ENCODE measurements at regions not wholly inside any gene's neighbourhood (a gene's known extent, or its start where the extent isn't known, plus 50 kb on each side); places are given as distances from the start of the nearest gene placed in this dataset.

- TF ChIP-seq REST (IDR thresholded peaks at IDR 0.05) (no peak), EGR1 (IDR thresholded peaks at IDR 0.05; ENCODE audit: low read depth in 2 of 2) (no peak), RAD21 (IDR thresholded peaks at IDR 0.05) (no peak), FOXA1 (IDR thresholded peaks at IDR 0.05) (no peak), HNF4G (IDR thresholded peaks at IDR 0.05) (no peak), JUND (IDR thresholded peaks at IDR 0.05) (no peak)
- TF ChIP-seq, protein P1, sequence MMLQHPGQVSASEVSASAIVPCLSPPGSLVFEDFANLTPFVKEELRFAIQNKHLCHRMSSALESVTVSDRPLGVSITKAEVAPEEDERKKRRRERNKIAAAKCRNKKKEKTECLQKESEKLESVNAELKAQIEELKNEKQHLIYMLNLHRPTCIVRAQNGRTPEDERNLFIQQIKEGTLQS (IDR thresholded peaks at IDR 0.05), result no peak
These were observed 195.9 kb upstream of the NCAM1 start (continued) for GRCh38 chr11:112765337-112765736.

DNA sequence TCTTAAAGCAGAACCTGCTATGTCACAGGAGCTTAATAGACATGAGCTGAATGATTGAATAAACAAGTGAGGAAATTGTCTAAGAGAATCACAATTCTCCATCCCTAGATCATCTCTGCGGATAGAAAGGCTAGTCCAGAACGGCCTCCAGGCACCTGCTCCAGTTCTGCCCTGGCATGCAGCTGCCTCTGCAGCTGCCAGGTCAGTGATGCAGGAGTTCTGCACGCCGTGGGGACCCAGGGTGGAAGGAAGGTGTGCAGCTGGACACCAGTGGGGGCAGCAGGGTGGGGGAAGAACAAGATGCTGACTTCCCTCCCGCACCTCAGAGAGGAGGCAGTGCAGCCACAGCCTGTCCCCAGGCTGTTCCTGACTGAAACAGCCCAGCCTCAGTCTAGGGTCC, 192.1 kb upstream of the NCAM1 start:
- Histone ChIP-seq H3K36me3 (ENCODE audit: control insufficient read depth in 4 of 4, insufficient read depth in 3 of 4, low read depth in 1 of 4, low read length in 3 of 4) (no peaks in the 10 kb centered on the region), H3K27me3 (ENCODE audit: control insufficient read depth in 4 of 4, insufficient read depth in 4 of 4, low read length in 3 of 4) (peaks cover 0 to 3% (median 0%) of the 10 kb centered on the region in 4 donors), H3K27ac (ENCODE audit: low read depth in 1 of 2, low read length in 2 of 2) (no peak overlapping the region), H3K9ac (ENCODE audit: low read depth in 1 of 2, low read length in 2 of 2) (no peak overlapping the region), H3K9me3 (ENCODE audit: control insufficient read depth in 4 of 4, low read length in 3 of 4) (no peaks in the 10 kb centered on the region), H3K4me1 (ENCODE audit: control insufficient read depth in 4 of 4, insufficient read depth in 4 of 4, low read length in 3 of 4) (no peaks in the 10 kb centered on the region), H3K4me3 (ENCODE audit: low read depth in 1 of 3, low read length in 3 of 3) (no peak overlapping the region)
- TF ChIP-seq JUND (IDR thresholded peaks at IDR 0.05) (no peak), NR2F2 (IDR thresholded peaks at IDR 0.05) (no peak), FOXA2 (IDR thresholded peaks at IDR 0.05) (no peak)
- WGBS, result 78% methylated on average over 5 of the region's 5 CpGs
- DNase-seq (ENCODE audit: low spot score), result no peak

DNA sequence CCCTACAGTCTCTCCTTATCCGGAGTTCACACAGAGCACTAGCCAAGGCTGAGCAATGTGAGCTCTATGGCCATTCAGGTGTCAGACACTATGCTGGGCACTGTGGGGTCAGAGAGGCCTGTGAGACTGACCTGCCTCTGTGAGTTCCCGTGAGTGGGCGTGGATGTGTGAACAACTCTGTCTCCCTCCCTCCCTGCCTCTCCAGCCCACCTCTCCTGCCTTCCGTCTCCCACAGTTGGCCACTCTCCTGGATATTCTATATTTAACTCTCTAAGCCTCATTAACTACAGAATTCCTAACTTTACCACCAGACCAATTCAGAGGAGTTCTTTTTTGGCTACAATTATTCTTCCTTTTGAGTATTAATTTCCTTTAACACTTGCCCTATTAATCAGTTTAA, 191.6 kb upstream of the NCAM1 start:
- WGBS, result 74% methylated on average over 4 of the region's 4 CpGs
- no peak for DNase-seq (ENCODE audit: low spot score)

More for the DNA sequence above, 191.6 kb upstream of the NCAM1 start:
- Histone ChIP-seq H3K9me3 (ENCODE audit: control insufficient read depth in 4 of 4, low read length in 3 of 4) (no peaks in the 10 kb centered on the region), H3K27me3 (ENCODE audit: control insufficient read depth in 4 of 4, insufficient read depth in 4 of 4, low read length in 3 of 4) (peaks cover 0 to 4% (median 0%) of the 10 kb centered on the region in 4 donors), H3K36me3 (ENCODE audit: control insufficient read depth in 4 of 4, insufficient read depth in 3 of 4, low read depth in 1 of 4, low read length in 3 of 4) (no peaks in the 10 kb centered on the region), H3K9ac (ENCODE audit: low read depth in 1 of 2, low read length in 2 of 2) (no peak overlapping the region), H3K27ac (ENCODE audit: low read depth in 1 of 2, low read length in 2 of 2) (no peak overlapping the region), H3K4me3 (ENCODE audit: low read depth in 1 of 3, low read length in 3 of 3) (no peak overlapping the region), H3K4me1 (ENCODE audit: control insufficient read depth in 4 of 4, insufficient read depth in 4 of 4, low read length in 3 of 4) (no peaks in the 10 kb centered on the region)
- TF ChIP-seq RAD21 (IDR thresholded peaks at IDR 0.05) (no peak), ZBTB33 (IDR thresholded peaks at IDR 0.05) (no peak), RXRA (IDR thresholded peaks at IDR 0.05) (no peak), REST (IDR thresholded peaks at IDR 0.05) (no peak), SP1 (IDR thresholded peaks at IDR 0.05) (no peak), GABPA (IDR thresholded peaks at IDR 0.05 in 1 of 2, conservative IDR thresholded peaks at IDR 0.05 in 1 of 2) (no peak), HNF4A (conservative IDR thresholded peaks at IDR 0.05) (no peak), YY1 (IDR thresholded peaks at IDR 0.05) (no peak), FOXA1 (IDR thresholded peaks at IDR 0.05) (no peak), HNF4G (IDR thresholded peaks at IDR 0.05) (no peak), JUND (IDR thresholded peaks at IDR 0.05) (no peak), NR2F2 (IDR thresholded peaks at IDR 0.05) (no peak), EGR1 (IDR thresholded peaks at IDR 0.05; ENCODE audit: low read depth in 2 of 2) (no peak), TAF1 (conservative IDR thresholded peaks at IDR 0.05) (no peak), FOXA2 (IDR thresholded peaks at IDR 0.05) (no peak)
- TF ChIP-seq, protein P2, sequence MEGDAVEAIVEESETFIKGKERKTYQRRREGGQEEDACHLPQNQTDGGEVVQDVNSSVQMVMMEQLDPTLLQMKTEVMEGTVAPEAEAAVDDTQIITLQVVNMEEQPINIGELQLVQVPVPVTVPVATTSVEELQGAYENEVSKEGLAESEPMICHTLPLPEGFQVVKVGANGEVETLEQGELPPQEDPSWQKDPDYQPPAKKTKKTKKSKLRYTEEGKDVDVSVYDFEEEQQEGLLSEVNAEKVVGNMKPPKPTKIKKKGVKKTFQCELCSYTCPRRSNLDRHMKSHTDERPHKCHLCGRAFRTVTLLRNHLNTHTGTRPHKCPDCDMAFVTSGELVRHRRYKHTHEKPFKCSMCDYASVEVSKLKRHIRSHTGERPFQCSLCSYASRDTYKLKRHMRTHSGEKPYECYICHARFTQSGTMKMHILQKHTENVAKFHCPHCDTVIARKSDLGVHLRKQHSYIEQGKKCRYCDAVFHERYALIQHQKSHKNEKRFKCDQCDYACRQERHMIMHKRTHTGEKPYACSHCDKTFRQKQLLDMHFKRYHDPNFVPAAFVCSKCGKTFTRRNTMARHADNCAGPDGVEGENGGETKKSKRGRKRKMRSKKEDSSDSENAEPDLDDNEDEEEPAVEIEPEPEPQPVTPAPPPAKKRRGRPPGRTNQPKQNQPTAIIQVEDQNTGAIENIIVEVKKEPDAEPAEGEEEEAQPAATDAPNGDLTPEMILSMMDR (IDR thresholded peaks at IDR 0.05; ENCODE audit: low read depth, low read length, missing input control), result no peak
- TF ChIP-seq, protein P3, sequence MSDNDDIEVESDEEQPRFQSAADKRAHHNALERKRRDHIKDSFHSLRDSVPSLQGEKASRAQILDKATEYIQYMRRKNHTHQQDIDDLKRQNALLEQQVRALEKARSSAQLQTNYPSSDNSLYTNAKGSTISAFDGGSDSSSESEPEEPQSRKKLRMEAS (IDR thresholded peaks at IDR 0.05), result no peak
- TF ChIP-seq, protein P1 (IDR thresholded peaks at IDR 0.05), result no peak

Data from liver (tissue), 8 donors.